Fibroblast of skin of scalp (primary cell): ENCODE measurements at regions not wholly inside any gene's neighbourhood (a gene's known extent, or its start where the extent isn't known, plus 50 kb on each side); places are given as distances from the start of the nearest gene placed in this dataset.

Source experiments
- DNase-seq: peaks from one replicate; pipeline ENCODE4 v3.0.0-alpha.2; 2013

- DNase-seq = no peak
Observed at GRCh38 chr6:14616656-14617055, 499.1 kb downstream of the CD83 start.

GRCh38 chr6:14618759-14619418 lies 501.3 kb downstream of the CD83 start:
- no peak for DNase-seq

- DNase-seq = no peak
Observed at GRCh38 chr6:14619419-14619781, 501.8 kb downstream of the CD83 start.

GRCh38 chr6:14620522-14620921 lies 502.9 kb downstream of the CD83 start:
- DNase-seq = no peak

GRCh38 chr6:14621518-14621917 lies 503.9 kb downstream of the CD83 start:
- no peak for DNase-seq

GRCh38 chr6:14622085-14622484 lies 504.5 kb downstream of the CD83 start:
- no peak for DNase-seq

- no peak for DNase-seq
Observed at GRCh38 chr6:14622909-14623505, 505.4 kb downstream of the CD83 start.

- DNase-seq = no peak
Observed at GRCh38 chr6:14625173-14625895, 507.8 kb downstream of the CD83 start.

GRCh38 chr6:14626556-14626955 lies 509.0 kb downstream of the CD83 start:
- peak; percentile 21 for DNase-seq

GRCh38 chr6:14630016-14630415 lies 512.4 kb downstream of the CD83 start:
- DNase-seq = no peak

GRCh38 chr6:14633479-14633878 lies 515.9 kb downstream of the CD83 start:
- DNase-seq = no peak

- no peak for DNase-seq
Observed at GRCh38 chr6:14634072-14634471, 516.5 kb downstream of the CD83 start.

- no peak for DNase-seq
Observed at GRCh38 chr6:14635195-14635594, 517.6 kb downstream of the CD83 start.

- DNase-seq = no peak
Observed at GRCh38 chr6:14635934-14636591, 518.5 kb downstream of the CD83 start.

- DNase-seq = no peak
Observed at GRCh38 chr6:14638435-14638905, 520.9 kb downstream of the CD83 start.

GRCh38 chr6:14638906-14639761 lies 521.6 kb downstream of the CD83 start:
- peak; percentile 27 for DNase-seq

GRCh38 chr6:14639983-14640599 lies 522.5 kb downstream of the CD83 start:
- no peak for DNase-seq

- no peak for DNase-seq
Observed at GRCh38 chr6:14640631-14641030, 523.1 kb downstream of the CD83 start.

GRCh38 chr6:14641423-14642135 lies 524.0 kb downstream of the CD83 start:
- DNase-seq = no peak

- DNase-seq = no peak
Observed at GRCh38 chr6:14642136-14642505, 524.5 kb downstream of the CD83 start.

GRCh38 chr6:14642842-14643241 lies 525.3 kb downstream of the CD83 start:
- no peak for DNase-seq
